Loucy (cell line): ENCODE measurements at regions not wholly inside any gene's neighbourhood (a gene's known extent, or its start where the extent isn't known, plus 50 kb on each side); places are given as distances from the start of the nearest gene placed in this dataset.

Experiments used
- H2AFZ ChIP-seq: fragments of 200-600 bp; sonication (generic); 2 replicates; pipeline ENCODE4 v1.6.0; 2016; ENCODE audit warnings: antibody characterized with exemption, mild to moderate bottlenecking, low read length, moderate library complexity
- H3F3A ChIP-seq: fragments of 200-600 bp; 2 replicates; pipeline ENCODE4 v1.6.0; 2016; ENCODE audit warnings: antibody characterized with exemption, low read depth, mild to moderate bottlenecking
- H3K27me3 ChIP-seq: fragments of 200-600 bp; sonication (generic); 2 replicates; pipeline ENCODE4 v1.6.1; 2014; ENCODE audit warnings: low read length, mild to moderate bottlenecking; ENCODE audit not compliant: insufficient read depth, poor library complexity, severe bottlenecking
- H3K36me3 ChIP-seq: fragments of 200-600 bp; sonication (generic); 2 replicates; pipeline ENCODE4 v1.6.1; 2016; ENCODE audit warnings: low read length; ENCODE audit not compliant: insufficient read depth
- H3K4me1 ChIP-seq: fragments of 200-600 bp; sonication (generic); 2 replicates; pipeline ENCODE4 v1.5.1; 2014; ENCODE audit warnings: low read length, mild to moderate bottlenecking; ENCODE audit not compliant: insufficient read depth, poor library complexity, severe bottlenecking
- H3K4me2 ChIP-seq: fragments of 200-600 bp; sonication (generic); 2 replicates; pipeline ENCODE4 v1.6.0; 2014; ENCODE audit warnings: antibody characterized with exemption, low read length, low read depth, mild to moderate bottlenecking; ENCODE audit not compliant: poor library complexity, severe bottlenecking
- H3K4me3 ChIP-seq: fragments of 200-600 bp; sonication (generic); 2 replicates; pipeline ENCODE4 v1.5.1; 2014; ENCODE audit warnings: low read length, mild to moderate bottlenecking, mixed read lengths; ENCODE audit not compliant: poor library complexity, severe bottlenecking
- H3K79me2 ChIP-seq: fragments of 200-600 bp; sonication (generic); 2 replicates; pipeline ENCODE4 v1.6.1; 2014; ENCODE audit warnings: low read length; ENCODE audit not compliant: insufficient read depth
- H3K9ac ChIP-seq: fragments of 200-600 bp; sonication (generic); 2 replicates; pipeline ENCODE4 v1.6.0; 2014; ENCODE audit warnings: mild to moderate bottlenecking, low read depth, low read length, moderate library complexity; ENCODE audit not compliant: poor library complexity, severe bottlenecking
- H3K9me2 ChIP-seq: fragments of 200-600 bp; sonication (generic); replicated peaks from 2 replicates; pipeline ENCODE4 v1.6.1; 2016; ENCODE audit warnings: low read depth, low read length, mixed read lengths
- H3K9me3 ChIP-seq: fragments of 200-600 bp; sonication (generic); 2 replicates; pipeline ENCODE4 v1.6.1; 2014; ENCODE audit warnings: mild to moderate bottlenecking, antibody characterized with exemption, low read length, low read depth; ENCODE audit not compliant: insufficient read depth
- H4K20me1 ChIP-seq: fragments of 200-600 bp; sonication (generic); 2 replicates; pipeline ENCODE4 v1.6.0; 2014; ENCODE audit warnings: antibody characterized with exemption, low read length, mild to moderate bottlenecking; ENCODE audit not compliant: insufficient read depth, poor library complexity, severe bottlenecking
- CTCF ChIP-seq: fragments of 200-600 bp; sonication (generic); conservative IDR thresholded peaks from 2 replicates; pipeline ENCODE4 v1.5.1; 2014; ENCODE audit warnings: mild to moderate bottlenecking, antibody characterized with exemption, low read length
- EZH2phosphoT487 ChIP-seq: fragments of 200-600 bp; IDR thresholded peaks from 2 replicates; pipeline ENCODE4 v1.6.1; 2018; ENCODE audit warnings: antibody characterized with exemption, mild to moderate bottlenecking, moderate library complexity, borderline replicate concordance

GRCh38 chr9:109681301-109681700 is 98.7 kb upstream of the PALM2AKAP2 start:
- H3K27me3 ChIP-seq, result no peaks in the 10 kb centered on the region
- no peak overlapping the region for H3K9ac ChIP-seq
- H3F3A ChIP-seq, result no peaks in the 10 kb centered on the region
- TF ChIP-seq EZH2phosphoT487 (no peak), CTCF (no peak)
- no peaks in the 10 kb centered on the region for H3K4me1 ChIP-seq
- no peak overlapping the region for H3K4me2 ChIP-seq
- no peaks in the 10 kb centered on the region for H3K9me3 ChIP-seq
- no peaks in the 10 kb centered on the region for H3K9me2 ChIP-seq
- H4K20me1 ChIP-seq, result no peaks in the 10 kb centered on the region
- no peak overlapping the region for H3K4me3 ChIP-seq
- no peaks in the 10 kb centered on the region for H3K36me3 ChIP-seq
- no peak overlapping the region for H2AFZ ChIP-seq
- no peaks in the 10 kb centered on the region for H3K79me2 ChIP-seq

- Histone ChIP-seq H3K4me1 (no peaks in the 10 kb centered on the region), H3K36me3 (no peaks in the 10 kb centered on the region), H3F3A (no peaks in the 10 kb centered on the region), H2AFZ (no peak overlapping the region), H3K4me2 (no peak overlapping the region), H3K27me3 (no peaks in the 10 kb centered on the region), H3K79me2 (no peaks in the 10 kb centered on the region), H4K20me1 (no peaks in the 10 kb centered on the region), H3K9me3 (no peaks in the 10 kb centered on the region), H3K9me2 (no peaks in the 10 kb centered on the region), H3K4me3 (no peak overlapping the region), H3K9ac (no peak overlapping the region)
- TF ChIP-seq CTCF (no peak), EZH2phosphoT487 (no peak)
These were observed 97.8 kb upstream of the PALM2AKAP2 start for GRCh38 chr9:109682227-109682626.

- TF ChIP-seq EZH2phosphoT487 (no peak), CTCF (no peak)
- Histone ChIP-seq H3K4me1 (no peaks in the 10 kb centered on the region), H3K4me3 (no peak overlapping the region), H3K9me2 (no peaks in the 10 kb centered on the region), H3K36me3 (no peaks in the 10 kb centered on the region), H2AFZ (no peak overlapping the region), H3K4me2 (no peak overlapping the region), H3K79me2 (no peaks in the 10 kb centered on the region), H4K20me1 (no peaks in the 10 kb centered on the region), H3K27me3 (no peaks in the 10 kb centered on the region), H3F3A (no peaks in the 10 kb centered on the region), H3K9ac (no peak overlapping the region), H3K9me3 (no peaks in the 10 kb centered on the region)
These were observed 96.5 kb upstream of the PALM2AKAP2 start for GRCh38 chr9:109683521-109683920.
